Nephron (organoid): ENCODE measurements at regions not wholly inside any gene's neighbourhood (a gene's known extent, or its start where the extent isn't known, plus 50 kb on each side); places are given as distances from the start of the nearest gene placed in this dataset.

Experiments used
- H3K27ac Mint-ChIP-seq, 3 experiments: 2 replicates each; pipeline ENCODE4 v1.8.0; 2020; ENCODE audit warnings: mixed read lengths in 3 of 3, mild to moderate bottlenecking in 2 of 3, moderate library complexity in 1 of 3
- H3K27me3 Mint-ChIP-seq: 2 replicates; pipeline ENCODE4 v1.8.0; 2021; ENCODE audit warnings: low read depth, mild to moderate bottlenecking, moderate library complexity, mixed read lengths
- H3K36me3 Mint-ChIP-seq: 2 replicates; pipeline ENCODE4 v1.8.0; 2020; ENCODE audit warnings: low read depth, mixed read lengths
- H3K4me1 Mint-ChIP-seq: 2 replicates; pipeline ENCODE4 v1.8.0; 2020; ENCODE audit warnings: mixed read lengths
- H3K4me3 Mint-ChIP-seq, 3 experiments: 2 replicates each; pipeline ENCODE4 v1.8.0; 2020; ENCODE audit warnings: mild to moderate bottlenecking in 3 of 3, mixed read lengths in 3 of 3, moderate library complexity in 2 of 3
- H3K9me3 Mint-ChIP-seq: 2 replicates; pipeline ENCODE4 v1.8.0; 2020; ENCODE audit warnings: mixed read lengths
- CTCF ChIP-seq, 3 experiments: fragments of 200-600 bp; sonication (generic); IDR thresholded peaks; one replicate each; pipeline ENCODE4 v1.5.0; 2021; ENCODE audit warnings: antibody characterized with exemption in 3 of 3; ENCODE audit not compliant: unreplicated experiment in 3 of 3

DNA sequence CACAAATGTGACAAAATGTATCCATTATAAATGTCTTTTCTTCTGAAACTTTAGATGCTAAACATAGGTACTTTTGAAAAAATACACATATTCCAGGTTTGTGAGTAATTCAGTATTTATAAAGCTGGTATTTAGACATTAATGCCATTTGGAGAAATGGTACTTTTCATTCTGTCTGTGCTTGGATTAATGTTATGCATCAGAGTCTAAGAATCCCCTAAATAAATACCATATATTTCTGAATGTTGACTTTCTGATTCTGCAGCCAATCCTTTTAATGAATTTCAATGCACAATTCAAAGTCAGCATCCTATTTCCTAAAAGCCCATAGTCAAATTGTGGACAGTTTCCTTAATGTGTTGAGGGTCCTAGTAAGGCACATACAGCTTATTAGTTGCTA lies 145.0 kb downstream of the DKK1 start:
- no peak overlapping the region for H3K4me3 Mint-ChIP-seq
- no peaks in the 10 kb centered on the region for H3K27me3 Mint-ChIP-seq
- no peak overlapping the region for H3K27ac Mint-ChIP-seq
- no peak for TF ChIP-seq CTCF (IDR thresholded peaks at IDR 0.05; ENCODE audit: unreplicated experiment in 3 of 3)
- no peaks in the 10 kb centered on the region for H3K9me3 Mint-ChIP-seq
- H3K4me1 Mint-ChIP-seq = no peaks in the 10 kb centered on the region
- H3K36me3 Mint-ChIP-seq = no peaks in the 10 kb centered on the region

DNA sequence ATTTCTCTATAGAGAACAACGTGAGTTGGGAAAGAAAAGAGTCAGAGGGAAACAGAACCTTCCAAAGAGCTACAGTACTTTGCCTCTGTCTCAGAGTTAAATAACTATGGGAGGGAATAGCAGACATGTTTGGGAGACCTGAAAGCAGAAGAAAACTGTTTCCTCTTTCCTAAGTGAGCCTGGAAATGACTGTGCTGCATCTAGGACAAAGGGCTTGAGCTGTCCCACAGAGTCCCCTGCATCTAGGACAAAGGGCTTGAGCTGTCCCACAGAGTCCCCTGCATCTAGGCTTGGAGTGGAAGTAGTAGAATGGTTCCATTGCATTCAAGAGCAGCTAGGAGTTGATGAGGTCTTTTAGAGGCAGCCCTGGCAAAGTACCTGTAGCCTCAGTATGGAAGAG lies 149.7 kb downstream of the DKK1 start:
- no peak for TF ChIP-seq CTCF (IDR thresholded peaks at IDR 0.05; ENCODE audit: unreplicated experiment in 3 of 3)
- Mint-ChIP-seq H3K4me3 (no peak overlapping the region), H3K27me3 (no peaks in the 10 kb centered on the region), H3K36me3 (no peaks in the 10 kb centered on the region), H3K4me1 (no peaks in the 10 kb centered on the region), H3K27ac (no peak overlapping the region), H3K9me3 (no peaks in the 10 kb centered on the region)

DNA sequence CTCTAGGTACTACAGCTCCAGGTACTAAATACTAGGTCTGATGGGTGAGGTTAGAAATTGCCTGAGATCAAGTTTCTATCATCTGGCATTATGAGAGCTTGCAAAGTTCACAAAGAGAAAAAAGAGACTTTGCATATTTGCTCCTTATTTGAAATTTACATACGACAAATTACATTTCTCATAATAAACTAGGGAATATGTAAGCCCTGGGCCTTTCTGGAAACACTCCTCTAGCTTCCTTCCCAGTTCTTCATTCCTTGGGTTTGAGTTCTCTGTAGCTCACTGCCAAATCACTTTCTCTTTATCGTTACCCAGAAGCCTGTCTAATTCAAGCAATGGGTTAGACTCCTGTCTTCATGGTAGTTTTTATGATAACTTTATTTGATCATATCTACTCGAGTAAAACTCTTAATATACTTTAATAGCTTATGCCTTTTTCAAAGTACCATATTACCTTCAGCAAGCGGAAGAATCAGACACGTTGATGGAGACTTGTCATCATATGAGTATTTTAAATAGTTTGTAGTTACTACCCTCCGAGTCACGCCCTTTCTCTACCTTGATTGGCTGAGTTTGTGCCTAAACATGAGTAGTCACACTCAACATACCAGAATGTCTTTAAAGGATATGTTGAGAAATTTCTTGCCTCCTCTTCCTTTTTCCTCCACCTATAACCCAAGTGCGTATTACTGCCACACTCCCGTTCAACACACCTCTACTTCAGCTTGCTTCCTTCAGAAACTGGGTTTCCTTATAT lies 150.5 kb downstream of the DKK1 start:
- Mint-ChIP-seq H3K36me3 (no peaks in the 10 kb centered on the region), H3K4me3 (no peak overlapping the region), H3K9me3 (no peaks in the 10 kb centered on the region), H3K4me1 (no peaks in the 10 kb centered on the region), H3K27ac (no peak overlapping the region), H3K27me3 (peaks cover 3% of the 10 kb centered on the region)
- no peak for TF ChIP-seq CTCF (IDR thresholded peaks at IDR 0.05; ENCODE audit: unreplicated experiment in 3 of 3)

DNA sequence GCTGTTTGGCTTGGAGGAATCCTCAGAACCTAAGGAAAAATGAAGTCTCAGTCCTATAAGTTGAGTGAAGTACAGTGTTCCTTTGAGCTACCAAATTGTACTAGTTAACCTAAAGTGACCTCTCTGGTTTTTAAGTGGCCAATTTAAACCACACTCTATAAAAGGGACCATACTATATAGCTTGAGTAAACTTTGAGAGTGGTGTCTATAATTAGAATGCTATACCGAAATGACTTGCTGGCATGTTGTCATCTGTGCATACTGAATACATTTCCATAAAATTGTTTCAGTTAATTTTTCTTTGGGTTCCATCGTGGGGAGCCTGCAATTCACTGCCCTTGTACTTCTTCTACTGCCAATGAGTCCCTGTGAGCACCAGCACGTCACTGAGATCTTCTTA lies 151.1 kb downstream of the DKK1 start:
- no peak overlapping the region for H3K27ac Mint-ChIP-seq
- H3K4me3 Mint-ChIP-seq = no peak overlapping the region
- H3K36me3 Mint-ChIP-seq = no peaks in the 10 kb centered on the region
- peaks cover 3% of the 10 kb centered on the region for H3K27me3 Mint-ChIP-seq
- no peak for TF ChIP-seq CTCF (IDR thresholded peaks at IDR 0.05; ENCODE audit: unreplicated experiment in 3 of 3)
- H3K4me1 Mint-ChIP-seq = no peaks in the 10 kb centered on the region
- H3K9me3 Mint-ChIP-seq = no peaks in the 10 kb centered on the region

DNA sequence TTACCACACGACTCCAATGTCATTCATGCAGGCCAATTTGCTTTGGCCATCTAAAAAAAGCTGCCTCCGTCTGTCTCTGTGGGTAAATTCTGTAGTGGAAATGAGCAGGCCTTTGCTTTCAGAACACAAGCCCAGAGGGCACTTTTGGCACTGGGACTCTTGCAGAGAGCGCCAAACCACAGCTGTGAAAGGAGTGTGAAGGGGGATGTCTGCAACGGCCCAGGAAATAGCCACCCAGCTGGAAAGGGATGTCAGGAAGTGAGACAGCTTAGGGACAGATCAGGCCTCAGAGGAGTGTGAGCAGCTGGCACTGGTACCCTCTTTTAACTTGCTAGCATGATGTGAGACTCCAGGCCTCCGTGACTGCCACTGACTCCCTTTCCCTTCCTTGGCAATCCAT lies 152.4 kb downstream of the DKK1 start:
- H3K9me3 Mint-ChIP-seq = no peaks in the 10 kb centered on the region
- no peak for TF ChIP-seq CTCF (IDR thresholded peaks at IDR 0.05; ENCODE audit: unreplicated experiment in 3 of 3)

More for the DNA sequence above, 152.4 kb downstream of the DKK1 start:
- no peaks in the 10 kb centered on the region for H3K36me3 Mint-ChIP-seq
- no peaks in the 10 kb centered on the region for H3K4me1 Mint-ChIP-seq
- peaks cover 3% of the 10 kb centered on the region for H3K27me3 Mint-ChIP-seq
- no peak overlapping the region for H3K27ac Mint-ChIP-seq
- no peak overlapping the region for H3K4me3 Mint-ChIP-seq
